ENCODE measurements at regions not wholly inside any gene's neighbourhood (a gene's known extent, or its start where the extent isn't known, plus 50 kb on each side); places are given as distances from the start of the nearest gene placed in this dataset.

- Histone ChIP-seq H3K27me3 (peaks cover 0 to 42% (median 10%) of the 10 kb centered on the region in 3 donors), H3K4me1 (no peaks in the 10 kb centered on the region), H3K4me3 (no peak overlapping the region), H3K27ac (no peak overlapping the region), H3K36me3 (no peaks in the 10 kb centered on the region), H3K9me3 (no peaks in the 10 kb centered on the region)
- 76 to 92% (median 91%) methylated on average over 2 of the region's 2 CpGs for WGBS, 5 donors
- TF ChIP-seq, protein P1, sequence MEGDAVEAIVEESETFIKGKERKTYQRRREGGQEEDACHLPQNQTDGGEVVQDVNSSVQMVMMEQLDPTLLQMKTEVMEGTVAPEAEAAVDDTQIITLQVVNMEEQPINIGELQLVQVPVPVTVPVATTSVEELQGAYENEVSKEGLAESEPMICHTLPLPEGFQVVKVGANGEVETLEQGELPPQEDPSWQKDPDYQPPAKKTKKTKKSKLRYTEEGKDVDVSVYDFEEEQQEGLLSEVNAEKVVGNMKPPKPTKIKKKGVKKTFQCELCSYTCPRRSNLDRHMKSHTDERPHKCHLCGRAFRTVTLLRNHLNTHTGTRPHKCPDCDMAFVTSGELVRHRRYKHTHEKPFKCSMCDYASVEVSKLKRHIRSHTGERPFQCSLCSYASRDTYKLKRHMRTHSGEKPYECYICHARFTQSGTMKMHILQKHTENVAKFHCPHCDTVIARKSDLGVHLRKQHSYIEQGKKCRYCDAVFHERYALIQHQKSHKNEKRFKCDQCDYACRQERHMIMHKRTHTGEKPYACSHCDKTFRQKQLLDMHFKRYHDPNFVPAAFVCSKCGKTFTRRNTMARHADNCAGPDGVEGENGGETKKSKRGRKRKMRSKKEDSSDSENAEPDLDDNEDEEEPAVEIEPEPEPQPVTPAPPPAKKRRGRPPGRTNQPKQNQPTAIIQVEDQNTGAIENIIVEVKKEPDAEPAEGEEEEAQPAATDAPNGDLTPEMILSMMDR (IDR thresholded peaks at IDR 0.05), result no peak
- TF ChIP-seq POLR2A (IDR thresholded peaks at IDR 0.05) (no peak), POLR2AphosphoS5 (IDR thresholded peaks at IDR 0.05) (no peak), EP300 (IDR thresholded peaks at IDR 0.05) (no peak)
- DNase-seq, result no peak
- intact Hi-C loops (cut with DNase I; ENCODE audit: low total_unique reads), result no loop called here
Observed at GRCh38 chr14:101153691-101154090, 250.2 kb upstream of the RTL1 start.

DNA sequence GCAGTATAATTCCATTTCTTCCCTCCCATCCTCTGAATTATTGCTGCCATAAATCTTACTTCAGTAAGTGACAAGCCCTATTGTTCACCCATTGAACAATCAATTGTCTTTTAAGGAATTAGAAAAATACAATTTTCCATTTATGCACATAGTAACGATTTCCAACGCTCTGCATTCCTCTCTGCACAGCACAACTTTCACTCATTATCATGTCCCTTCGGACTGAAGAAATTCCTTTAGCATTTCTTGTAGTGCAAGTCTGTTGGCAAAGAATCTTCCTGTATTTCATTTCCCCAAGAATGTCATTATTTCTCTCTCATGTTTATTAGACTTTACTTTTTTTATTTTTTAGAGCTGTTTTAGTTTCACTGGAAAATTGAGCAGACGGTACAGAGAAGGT lies 252.1 kb upstream of the RTL1 start:
- 81 to 87% (median 82%) methylated on average over 4 of the region's 4 CpGs for WGBS, 5 donors
- Histone ChIP-seq H3K9me3 (no peaks in the 10 kb centered on the region), H3K4me1 (no peaks in the 10 kb centered on the region), H3K4me3 (no peak overlapping the region), H3K27me3 (peaks cover 0 to 34% (median 4%) of the 10 kb centered on the region in 3 donors), H3K36me3 (no peaks in the 10 kb centered on the region), H3K27ac (no peak overlapping the region)
- TF ChIP-seq POLR2AphosphoS5 (IDR thresholded peaks at IDR 0.05) (no peak), EP300 (IDR thresholded peaks at IDR 0.05) (no peak), POLR2A (IDR thresholded peaks at IDR 0.05) (no peak)
- TF ChIP-seq, protein P1 (IDR thresholded peaks at IDR 0.05), result no peak
- peak in 1 of 2 donors; percentile 46 for DNase-seq
- intact Hi-C loops (cut with DNase I; ENCODE audit: low total_unique reads), result no loop called here

GRCh38 chr14:101167428-101167827 lies 263.9 kb upstream of the RTL1 start:
- Histone ChIP-seq H3K9me3 (peaks cover 0 to 43% (median 25%) of the 10 kb centered on the region in 4 donors), H3K4me1 (no peaks in the 10 kb centered on the region), H3K27me3 (no peaks in the 10 kb centered on the region), H3K36me3 (no peaks in the 10 kb centered on the region), H3K27ac (no peak overlapping the region), H3K4me3 (no peak overlapping the region)
- no peak for TF ChIP-seq POLR2A (IDR thresholded peaks at IDR 0.05)
- TF ChIP-seq, protein P1 (IDR thresholded peaks at IDR 0.05), result no peak
- TF ChIP-seq POLR2AphosphoS5 (IDR thresholded peaks at IDR 0.05), result no peak
- TF ChIP-seq EP300 (IDR thresholded peaks at IDR 0.05), result no peak
- intact Hi-C loops (cut with DNase I; ENCODE audit: low total_unique reads), result no loop called here
- no peak for DNase-seq
- WGBS, 5 donors, result 59 to 78% (median 69%) methylated on average over 3 of the region's 3 CpGs

DNA sequence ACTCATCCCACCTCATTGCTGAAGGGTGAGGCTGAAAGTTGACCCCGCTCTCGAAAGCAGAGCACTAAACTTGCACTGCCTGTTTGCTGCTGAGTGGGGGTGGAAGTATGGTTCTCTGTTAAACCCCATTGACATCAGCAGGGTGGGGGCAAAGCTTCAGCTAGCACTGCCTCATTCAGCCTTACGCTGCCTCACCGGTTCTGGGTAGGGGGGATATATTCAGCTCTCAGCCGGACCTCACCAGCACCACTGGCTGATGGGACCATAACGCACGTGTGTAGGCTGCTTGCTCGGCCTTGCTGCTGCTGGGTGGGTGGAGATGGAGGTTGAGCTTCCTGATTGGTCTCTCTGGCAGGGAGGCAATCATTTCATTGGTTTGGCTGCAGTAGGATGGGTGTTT lies 265.7 kb upstream of the RTL1 start:
- H3K27me3 ChIP-seq, result no peaks in the 10 kb centered on the region
- H3K27ac ChIP-seq, result no peak overlapping the region
- WGBS, 5 donors, result 58 to 76% (median 68%) methylated on average over 8 of the region's 8 CpGs
- H3K4me1 ChIP-seq, result no peaks in the 10 kb centered on the region
- H3K9me3 ChIP-seq, result peaks cover 0 to 50% (median 30%) of the 10 kb centered on the region in 4 donors
- TF ChIP-seq POLR2AphosphoS5 (IDR thresholded peaks at IDR 0.05) (no peak), POLR2A (IDR thresholded peaks at IDR 0.05) (no peak), EP300 (IDR thresholded peaks at IDR 0.05) (no peak)
- TF ChIP-seq, protein P1 (IDR thresholded peaks at IDR 0.05), result no peak
- H3K4me3 ChIP-seq, result no peak overlapping the region
- no peak for DNase-seq
- intact Hi-C loops (cut with DNase I; ENCODE audit: low total_unique reads), result no loop called here
- H3K36me3 ChIP-seq, result no peaks in the 10 kb centered on the region
